Loucy (cell line): ENCODE measurements at regions not wholly inside any gene's neighbourhood (a gene's known extent, or its start where the extent isn't known, plus 50 kb on each side); places are given as distances from the start of the nearest gene placed in this dataset.
"Not testable (repeated sequence)": the region's sequence is repeated elsewhere in the genome, so short reads cannot be mapped to it uniquely, and the experiment has no call there.

ENCODE experiments used
- H2AFZ ChIP-seq: fragments of 200-600 bp; sonication (generic); 2 replicates; pipeline ENCODE4 v1.6.0; 2016; ENCODE audit warnings: antibody characterized with exemption, mild to moderate bottlenecking, low read length, moderate library complexity
- H3F3A ChIP-seq: fragments of 200-600 bp; 2 replicates; pipeline ENCODE4 v1.6.0; 2016; ENCODE audit warnings: antibody characterized with exemption, low read depth, mild to moderate bottlenecking
- H3K27me3 ChIP-seq: fragments of 200-600 bp; sonication (generic); 2 replicates; pipeline ENCODE4 v1.6.1; 2014; ENCODE audit warnings: low read length, mild to moderate bottlenecking; ENCODE audit not compliant: insufficient read depth, poor library complexity, severe bottlenecking
- H3K36me3 ChIP-seq: fragments of 200-600 bp; sonication (generic); 2 replicates; pipeline ENCODE4 v1.6.1; 2016; ENCODE audit warnings: low read length; ENCODE audit not compliant: insufficient read depth
- H3K4me1 ChIP-seq: fragments of 200-600 bp; sonication (generic); 2 replicates; pipeline ENCODE4 v1.5.1; 2014; ENCODE audit warnings: low read length, mild to moderate bottlenecking; ENCODE audit not compliant: insufficient read depth, poor library complexity, severe bottlenecking
- H3K4me2 ChIP-seq: fragments of 200-600 bp; sonication (generic); 2 replicates; pipeline ENCODE4 v1.6.0; 2014; ENCODE audit warnings: antibody characterized with exemption, low read length, low read depth, mild to moderate bottlenecking; ENCODE audit not compliant: poor library complexity, severe bottlenecking
- H3K4me3 ChIP-seq: fragments of 200-600 bp; sonication (generic); 2 replicates; pipeline ENCODE4 v1.5.1; 2014; ENCODE audit warnings: low read length, mild to moderate bottlenecking, mixed read lengths; ENCODE audit not compliant: poor library complexity, severe bottlenecking
- H3K79me2 ChIP-seq: fragments of 200-600 bp; sonication (generic); 2 replicates; pipeline ENCODE4 v1.6.1; 2014; ENCODE audit warnings: low read length; ENCODE audit not compliant: insufficient read depth
- H3K9ac ChIP-seq: fragments of 200-600 bp; sonication (generic); 2 replicates; pipeline ENCODE4 v1.6.0; 2014; ENCODE audit warnings: mild to moderate bottlenecking, low read depth, low read length, moderate library complexity; ENCODE audit not compliant: poor library complexity, severe bottlenecking
- H3K9me2 ChIP-seq: fragments of 200-600 bp; sonication (generic); replicated peaks from 2 replicates; pipeline ENCODE4 v1.6.1; 2016; ENCODE audit warnings: low read depth, low read length, mixed read lengths
- H3K9me3 ChIP-seq: fragments of 200-600 bp; sonication (generic); 2 replicates; pipeline ENCODE4 v1.6.1; 2014; ENCODE audit warnings: mild to moderate bottlenecking, antibody characterized with exemption, low read length, low read depth; ENCODE audit not compliant: insufficient read depth
- H4K20me1 ChIP-seq: fragments of 200-600 bp; sonication (generic); 2 replicates; pipeline ENCODE4 v1.6.0; 2014; ENCODE audit warnings: antibody characterized with exemption, low read length, mild to moderate bottlenecking; ENCODE audit not compliant: insufficient read depth, poor library complexity, severe bottlenecking
- CTCF ChIP-seq: fragments of 200-600 bp; sonication (generic); conservative IDR thresholded peaks from 2 replicates; pipeline ENCODE4 v1.5.1; 2014; ENCODE audit warnings: mild to moderate bottlenecking, antibody characterized with exemption, low read length
- EZH2phosphoT487 ChIP-seq: fragments of 200-600 bp; IDR thresholded peaks from 2 replicates; pipeline ENCODE4 v1.6.1; 2018; ENCODE audit warnings: antibody characterized with exemption, mild to moderate bottlenecking, moderate library complexity, borderline replicate concordance

GRCh38 chr15:36161108-36161507, 418.3 kb upstream of the CDIN1 start:
- Histone ChIP-seq H3K79me2 (no peaks in the 10 kb centered on the region), H3K4me1 (no peaks in the 10 kb centered on the region), H3K9me2 (no peaks in the 10 kb centered on the region), H3K27me3 (no peaks in the 10 kb centered on the region), H3K4me3 (no peak overlapping the region), H2AFZ (no peak overlapping the region), H3K36me3 (no peaks in the 10 kb centered on the region), H3K9me3 (no peaks in the 10 kb centered on the region), H3K4me2 (no peak overlapping the region), H4K20me1 (no peaks in the 10 kb centered on the region), H3F3A (no peaks in the 10 kb centered on the region), H3K9ac (no peak overlapping the region)
- TF ChIP-seq CTCF, result no peak
- TF ChIP-seq EZH2phosphoT487, result no peak

- Histone ChIP-seq H4K20me1 (no peaks in the 10 kb centered on the region), H3K9me3 (no peaks in the 10 kb centered on the region), H3K79me2 (no peaks in the 10 kb centered on the region), H3K27me3 (no peaks in the 10 kb centered on the region), H3K9me2 (no peaks in the 10 kb centered on the region), H3F3A (no peaks in the 10 kb centered on the region), H2AFZ (no peak overlapping the region), H3K36me3 (no peaks in the 10 kb centered on the region), H3K4me1 (no peaks in the 10 kb centered on the region), H3K4me2 (no peak overlapping the region), H3K9ac (no peak overlapping the region), H3K4me3 (no peak overlapping the region)
- TF ChIP-seq CTCF (no peak), EZH2phosphoT487 (no peak)
Observed at GRCh38 chr15:36161771-36162212, 417.6 kb upstream of the CDIN1 start.

GRCh38 chr15:36163983-36164382, 415.4 kb upstream of the CDIN1 start:
- not testable (repeated sequence) for H3K4me2 ChIP-seq, H3K79me2 ChIP-seq, H3K9ac ChIP-seq, H3K4me3 ChIP-seq, H3F3A ChIP-seq, H3K9me2 ChIP-seq, H3K9me3 ChIP-seq, H2AFZ ChIP-seq, H3K4me1 ChIP-seq, H3K27me3 ChIP-seq, H4K20me1 ChIP-seq, H3K36me3 ChIP-seq

GRCh38 chr15:36172955-36173354, 406.5 kb upstream of the CDIN1 start:
- no peaks in the 10 kb centered on the region for H3F3A ChIP-seq
- H3K4me3 ChIP-seq, result no peak overlapping the region
- H3K27me3 ChIP-seq, result no peaks in the 10 kb centered on the region
- H3K4me1 ChIP-seq, result no peaks in the 10 kb centered on the region
- H3K9me3 ChIP-seq, result no peaks in the 10 kb centered on the region
- H3K9me2 ChIP-seq, result no peaks in the 10 kb centered on the region
- no peaks in the 10 kb centered on the region for H4K20me1 ChIP-seq
- no peak overlapping the region for H2AFZ ChIP-seq
- no peak overlapping the region for H3K4me2 ChIP-seq
- H3K79me2 ChIP-seq, result no peaks in the 10 kb centered on the region
- H3K9ac ChIP-seq, result no peak overlapping the region
- H3K36me3 ChIP-seq, result no peaks in the 10 kb centered on the region
- no peak for TF ChIP-seq EZH2phosphoT487
- no peak for TF ChIP-seq CTCF
